ENCODE measurements at regions not wholly inside any gene's neighbourhood (a gene's known extent, or its start where the extent isn't known, plus 50 kb on each side); places are given as distances from the start of the nearest gene placed in this dataset.

- TF ChIP-seq CREM (CRISPR knock-in tag; IDR thresholded peaks at IDR 0.05) (no peak), CTCF (IDR thresholded peaks at IDR 0.05) (no peak), CBFB (CRISPR knock-in tag; IDR thresholded peaks at IDR 0.05; ENCODE audit: low read depth) (no peak), ETV6 (CRISPR knock-in tag; IDR thresholded peaks at IDR 0.05) (no peak), ARID4B (CRISPR knock-in tag; IDR thresholded peaks at IDR 0.05; ENCODE audit: borderline replicate concordance) (no peak), NR2C2 (CRISPR knock-in tag; IDR thresholded peaks at IDR 0.05) (no peak), ZNF263 (CRISPR knock-in tag; IDR thresholded peaks at IDR 0.05; ENCODE audit: low read depth) (no peak), USF2 (CRISPR knock-in tag; IDR thresholded peaks at IDR 0.05) (no peak)
Observed at GRCh38 chr6:104411302-104411701, 448.4 kb downstream of the HACE1 start.

Measured in WTC11 (cell line).